CD4-positive, alpha-beta T cell (primary cell): ENCODE measurements at regions not wholly inside any gene's neighbourhood (a gene's known extent, or its start where the extent isn't known, plus 50 kb on each side); places are given as distances from the start of the nearest gene placed in this dataset.

Source experiments
- ATAC-seq: fragments of 200-7000 bp; cut with Tn5 transposase; one replicate; pipeline ENCODE4 v1.10.0; 2022; ENCODE audit warnings: mild to moderate bottlenecking; ENCODE audit not compliant: poor library complexity
- CTCF ChIA-PET: fragments of 350-600 bp; sonication (Branson Sonifier 250); formaldehyde crosslinking; loops from one replicate; lab custom pipeline; 2021; ENCODE audit warnings: antibody characterized with exemption, inconsistent platforms; lab: Charles Lee
- POLR2A ChIA-PET: fragments of 350-600 bp; sonication (Branson Sonifier 250); formaldehyde crosslinking; loops from one replicate; lab custom pipeline; 2021; ENCODE audit warnings: antibody characterized with exemption, inconsistent platforms; lab: Charles Lee
- DNase-seq, 14 experiments: peaks; one replicate each; pipeline ENCODE4 v3.0.0-alpha.2; 2013 to 2020; ENCODE audit warnings: mixed read lengths in 2 of 14
- H3K27ac ChIP-seq, 2 donors: one replicate each; pipeline versions ENCODE4 v1.5.1 to v1.7.0; 2013; ENCODE audit warnings: low read length in 2 of 2, low read depth in 1 of 2, mild to moderate bottlenecking in 1 of 2
- H3K27me3 ChIP-seq, 2 experiments: 1 replicate in 1 of 2; 2 replicates in 1 of 2; pipeline versions ENCODE4 v1.6.1 to v1.7.0; 2013; ENCODE audit warnings: low read length in 2 of 2, control low read depth in 1 of 2, mild to moderate bottlenecking in 1 of 2, moderate library complexity in 1 of 2; ENCODE audit not compliant: insufficient read depth in 2 of 2, control insufficient read depth in 1 of 2
- H3K36me3 ChIP-seq: one replicate; pipeline ENCODE4 v1.6.1; 2013; ENCODE audit warnings: low read length, control low read depth; ENCODE audit not compliant: insufficient read depth
- H3K4me1 ChIP-seq: one replicate; pipeline ENCODE4 v1.6.1; 2013; ENCODE audit warnings: low read length, control low read depth; ENCODE audit not compliant: insufficient read depth
- H3K4me3 ChIP-seq: one replicate; pipeline ENCODE4 v1.5.1; 2013; ENCODE audit warnings: mild to moderate bottlenecking, low read length, moderate library complexity
- H3K9me3 ChIP-seq, 2 experiments: 1 replicate in 1 of 2; 2 replicates in 1 of 2; pipeline versions ENCODE4 v1.6.1 to v1.7.0; 2013; ENCODE audit warnings: low read length in 2 of 2, mild to moderate bottlenecking in 2 of 2, control low read depth in 1 of 2, moderate library complexity in 1 of 2; ENCODE audit not compliant: control insufficient read depth in 1 of 2, insufficient read depth in 1 of 2
- H3K27ac Mint-ChIP-seq: one replicate; pipeline ENCODE4 v1.8.0; 2020; ENCODE audit warnings: mixed read lengths
- H3K27me3 Mint-ChIP-seq: one replicate; pipeline ENCODE4 v1.8.0; 2021; ENCODE audit warnings: mixed read lengths
- H3K36me3 Mint-ChIP-seq: one replicate; pipeline ENCODE4 v1.8.0; 2021; ENCODE audit warnings: low read depth, mixed read lengths
- H3K4me1 Mint-ChIP-seq: one replicate; pipeline ENCODE4 v1.8.0; 2021; ENCODE audit warnings: low read depth, mixed read lengths
- H3K4me3 Mint-ChIP-seq: one replicate; pipeline ENCODE4 v1.8.0; 2020; ENCODE audit warnings: mild to moderate bottlenecking, mixed read lengths
- H3K9me3 Mint-ChIP-seq: one replicate; pipeline ENCODE4 v1.8.0; 2020; ENCODE audit warnings: mixed read lengths
- CTCF ChIP-seq: fragments of 200-600 bp; IDR thresholded peaks from one replicate; pipeline ENCODE4 v1.8.0; 2022; ENCODE audit warnings: antibody characterized with exemption, mild to moderate bottlenecking
- intact Hi-C, 2 experiments: fragments of 100-400 bp; cut with DNase I in 1 of 2; cut with micrococcal nuclease in 1 of 2; formaldehyde crosslinking; loops; one replicate each; pipeline versions ENCODE4 v1.15.1 to v1.9.0; 2023 to 2025; cut with DNase I, micrococcal nuclease

GRCh38 chr4:66404141-66404540 lies 733.9 kb upstream of the EPHA5 start:
- DNase-seq, result no peak
- Histone ChIP-seq H3K9me3 (peaks cover 0 to 4% of the 10 kb centered on the region in 2 experiments), H3K27ac (no peak overlapping the region), H3K36me3 (no peaks in the 10 kb centered on the region), H3K4me3 (no peak overlapping the region), H3K27me3 (no peaks in the 10 kb centered on the region), H3K4me1 (no peaks in the 10 kb centered on the region)
- H3K4me3 Mint-ChIP-seq, result no peak overlapping the region
- intact Hi-C loops, result no loop called here
- no peak for TF ChIP-seq CTCF
- no peaks in the 10 kb centered on the region for H3K36me3 Mint-ChIP-seq
- H3K4me1 Mint-ChIP-seq, result no peaks in the 10 kb centered on the region
- H3K27me3 Mint-ChIP-seq, result no peaks in the 10 kb centered on the region
- ChIA-PET POLR2A (no interaction called here), CTCF (no interaction called here)
- ATAC-seq, result no peak
- H3K27ac Mint-ChIP-seq, result no peak overlapping the region
- peaks cover 7% of the 10 kb centered on the region for H3K9me3 Mint-ChIP-seq

- intact Hi-C loops, result no loop called here
- H3K4me3 ChIP-seq, result no peak overlapping the region
- DNase-seq, result no peak
- no peak overlapping the region for H3K27ac ChIP-seq
- ChIA-PET CTCF (no interaction called here), POLR2A (no interaction called here)
- ATAC-seq, result no peak
- no peak overlapping the region for H3K4me3 Mint-ChIP-seq
- no peaks in the 10 kb centered on the region for H3K36me3 ChIP-seq
- H3K27me3 ChIP-seq, result no peaks in the 10 kb centered on the region
- no peaks in the 10 kb centered on the region for H3K27me3 Mint-ChIP-seq
- TF ChIP-seq CTCF, result no peak
- no peaks in the 10 kb centered on the region for H3K4me1 ChIP-seq
- no peaks in the 10 kb centered on the region for H3K4me1 Mint-ChIP-seq
- H3K9me3 ChIP-seq, result peaks cover 0 to 2% of the 10 kb centered on the region in 2 experiments
- H3K36me3 Mint-ChIP-seq, result no peaks in the 10 kb centered on the region
- peaks cover 5% of the 10 kb centered on the region for H3K9me3 Mint-ChIP-seq
- no peak overlapping the region for H3K27ac Mint-ChIP-seq
These were observed 706.6 kb upstream of the EPHA5 start for GRCh38 chr4:66376921-66377320.

GRCh38 chr4:66376396-66376795 lies 706.1 kb upstream of the EPHA5 start:
- H3K4me1 ChIP-seq, result no peaks in the 10 kb centered on the region
- intact Hi-C loops, result no loop called here
- H3K36me3 ChIP-seq, result no peaks in the 10 kb centered on the region
- DNase-seq (no peak), ATAC-seq (no peak)
- no peak overlapping the region for H3K4me3 ChIP-seq
- ChIA-PET CTCF (no interaction called here), POLR2A (no interaction called here)
- no peak overlapping the region for H3K27ac ChIP-seq
- TF ChIP-seq CTCF, result no peak
- Mint-ChIP-seq H3K36me3 (no peaks in the 10 kb centered on the region), H3K4me3 (no peak overlapping the region), H3K4me1 (no peaks in the 10 kb centered on the region), H3K27me3 (no peaks in the 10 kb centered on the region), H3K9me3 (peaks cover 5% of the 10 kb centered on the region), H3K27ac (no peak overlapping the region)
- H3K27me3 ChIP-seq, result no peaks in the 10 kb centered on the region
- peaks cover 0 to 5% of the 10 kb centered on the region in 2 experiments for H3K9me3 ChIP-seq
